ENCODE measurements at regions not wholly inside any gene's neighbourhood (a gene's known extent, or its start where the extent isn't known, plus 50 kb on each side); places are given as distances from the start of the nearest gene placed in this dataset.

GRCh38 chr17:52957411-52957810 lies 798.9 kb upstream of the CA10 start:
- no peaks in the 10 kb centered on the region for H3K27me3 ChIP-seq (ENCODE audit: insufficient read depth, poor library complexity, severe bottlenecking)
- no peaks in the 10 kb centered on the region for H3K36me3 ChIP-seq (ENCODE audit: low read depth)
- no peak overlapping the region for H3K27ac ChIP-seq (ENCODE audit: poor library complexity, severe bottlenecking)
- no peaks in the 10 kb centered on the region for H3K9me3 ChIP-seq (ENCODE audit: severe bottlenecking)
- H3K4me1 ChIP-seq (ENCODE audit: insufficient read depth, poor library complexity, severe bottlenecking) = no peaks in the 10 kb centered on the region
- DNase-seq (ENCODE audit: low spot score) (no peak), ATAC-seq (ENCODE audit: low read depth) (no peak)
- H3K4me3 ChIP-seq (ENCODE audit: severe bottlenecking) = no peak overlapping the region
- TF ChIP-seq CTCF (IDR thresholded peaks at IDR 0.05; ENCODE audit: poor library complexity, severe bottlenecking) = no peak

GRCh38 chr17:52947418-52947817 lies 788.9 kb upstream of the CA10 start:
- no peak for TF ChIP-seq CTCF (IDR thresholded peaks at IDR 0.05; ENCODE audit: poor library complexity, severe bottlenecking)
- H3K27ac ChIP-seq (ENCODE audit: poor library complexity, severe bottlenecking) = no peak overlapping the region
- no peaks in the 10 kb centered on the region for H3K27me3 ChIP-seq (ENCODE audit: insufficient read depth, poor library complexity, severe bottlenecking)
- no peaks in the 10 kb centered on the region for H3K4me1 ChIP-seq (ENCODE audit: insufficient read depth, poor library complexity, severe bottlenecking)
- H3K9me3 ChIP-seq (ENCODE audit: severe bottlenecking) = no peaks in the 10 kb centered on the region
- ATAC-seq (ENCODE audit: low read depth) (no peak), DNase-seq (ENCODE audit: low spot score) (no peak)
- H3K4me3 ChIP-seq (ENCODE audit: severe bottlenecking) = no peak overlapping the region
- no peaks in the 10 kb centered on the region for H3K36me3 ChIP-seq (ENCODE audit: low read depth)

GRCh38 chr17:52938623-52939230 lies 780.2 kb upstream of the CA10 start:
- TF ChIP-seq CTCF (IDR thresholded peaks at IDR 0.05; ENCODE audit: poor library complexity, severe bottlenecking) = no peak
- Histone ChIP-seq H3K4me1 (ENCODE audit: insufficient read depth, poor library complexity, severe bottlenecking) (no peaks in the 10 kb centered on the region), H3K36me3 (ENCODE audit: low read depth) (no peaks in the 10 kb centered on the region), H3K4me3 (ENCODE audit: severe bottlenecking) (no peak overlapping the region), H3K27me3 (ENCODE audit: insufficient read depth, poor library complexity, severe bottlenecking) (no peaks in the 10 kb centered on the region), H3K9me3 (ENCODE audit: severe bottlenecking) (peaks cover 10% of the 10 kb centered on the region), H3K27ac (ENCODE audit: poor library complexity, severe bottlenecking) (no peak overlapping the region)
- ATAC-seq (ENCODE audit: low read depth) = no peak
- no peak for DNase-seq (ENCODE audit: low spot score)

- DNase-seq (ENCODE audit: low spot score) (no peak), ATAC-seq (ENCODE audit: low read depth) (no peak)
- no peaks in the 10 kb centered on the region for H3K4me1 ChIP-seq (ENCODE audit: insufficient read depth, poor library complexity, severe bottlenecking)
- no peaks in the 10 kb centered on the region for H3K36me3 ChIP-seq (ENCODE audit: low read depth)
- no peak overlapping the region for H3K4me3 ChIP-seq (ENCODE audit: severe bottlenecking)
- no peak overlapping the region for H3K27ac ChIP-seq (ENCODE audit: poor library complexity, severe bottlenecking)
- TF ChIP-seq CTCF (IDR thresholded peaks at IDR 0.05; ENCODE audit: poor library complexity, severe bottlenecking) = no peak
- no peaks in the 10 kb centered on the region for H3K9me3 ChIP-seq (ENCODE audit: severe bottlenecking)
- H3K27me3 ChIP-seq (ENCODE audit: insufficient read depth, poor library complexity, severe bottlenecking) = peaks cover 7% of the 10 kb centered on the region
Measured at GRCh38 chr17:52930581-52930980, 772.1 kb upstream of the CA10 start.

- no peaks in the 10 kb centered on the region for H3K9me3 ChIP-seq (ENCODE audit: severe bottlenecking)
- no peaks in the 10 kb centered on the region for H3K36me3 ChIP-seq (ENCODE audit: low read depth)
- peaks cover 7% of the 10 kb centered on the region for H3K27me3 ChIP-seq (ENCODE audit: insufficient read depth, poor library complexity, severe bottlenecking)
- no peak overlapping the region for H3K4me3 ChIP-seq (ENCODE audit: severe bottlenecking)
- TF ChIP-seq CTCF (IDR thresholded peaks at IDR 0.05; ENCODE audit: poor library complexity, severe bottlenecking) = no peak
- DNase-seq (ENCODE audit: low spot score) (no peak), ATAC-seq (ENCODE audit: low read depth) (no peak)
- no peaks in the 10 kb centered on the region for H3K4me1 ChIP-seq (ENCODE audit: insufficient read depth, poor library complexity, severe bottlenecking)
- H3K27ac ChIP-seq (ENCODE audit: poor library complexity, severe bottlenecking) = no peak overlapping the region
Measured at GRCh38 chr17:52930145-52930544, 771.6 kb upstream of the CA10 start.

Measured in RWPE2 (cell line).